Activated naive CD8-positive, alpha-beta T cell treated with anti-CD3 and anti-CD28 coated beads, Interleukin-2, amount 10 ng/mL, durations not matched to agents 7 days and 5 days (primary cell): ENCODE measurements at regions not wholly inside any gene's neighbourhood (a gene's known extent, or its start where the extent isn't known, plus 50 kb on each side); places are given as distances from the start of the nearest gene placed in this dataset.
"Not testable (repeated sequence)": the region's sequence is repeated elsewhere in the genome, so short reads cannot be mapped to it uniquely, and the experiment has no call there.

Experiments used
- ATAC-seq: fragments of 150-1000 bp; cut with Tn5 transposase; one replicate; pipeline ENCODE4 v1.10.0; 2021; ENCODE audit warnings: low read depth, moderate library complexity
- POLR2A ChIA-PET: fragments of 350-600 bp; sonication (Branson Sonifier 250); formaldehyde crosslinking; loops from one replicate; lab custom pipeline; 2021; ENCODE audit warnings: antibody characterized with exemption; lab: Charles Lee
- DNase-seq: peaks from one replicate; pipeline ENCODE4 v3.0.0; 2021
- H3K27ac Mint-ChIP-seq: one replicate; pipeline ENCODE4 v1.8.0; 2022; ENCODE audit warnings: mild to moderate bottlenecking, mixed read lengths
- H3K27me3 Mint-ChIP-seq: one replicate; pipeline ENCODE4 v1.8.0; 2022; ENCODE audit warnings: mild to moderate bottlenecking, moderate library complexity, mixed read lengths
- H3K36me3 Mint-ChIP-seq: one replicate; pipeline ENCODE4 v1.8.0; 2021; ENCODE audit warnings: mild to moderate bottlenecking, mixed read lengths
- H3K4me1 Mint-ChIP-seq: one replicate; pipeline ENCODE4 v1.8.0; 2021; ENCODE audit warnings: mixed read lengths
- H3K4me3 Mint-ChIP-seq: one replicate; pipeline ENCODE4 v1.8.0; 2022; ENCODE audit warnings: mild to moderate bottlenecking, moderate library complexity, mixed read lengths
- H3K9me3 Mint-ChIP-seq: one replicate; pipeline ENCODE4 v1.8.0; 2021; ENCODE audit warnings: mixed read lengths

DNA sequence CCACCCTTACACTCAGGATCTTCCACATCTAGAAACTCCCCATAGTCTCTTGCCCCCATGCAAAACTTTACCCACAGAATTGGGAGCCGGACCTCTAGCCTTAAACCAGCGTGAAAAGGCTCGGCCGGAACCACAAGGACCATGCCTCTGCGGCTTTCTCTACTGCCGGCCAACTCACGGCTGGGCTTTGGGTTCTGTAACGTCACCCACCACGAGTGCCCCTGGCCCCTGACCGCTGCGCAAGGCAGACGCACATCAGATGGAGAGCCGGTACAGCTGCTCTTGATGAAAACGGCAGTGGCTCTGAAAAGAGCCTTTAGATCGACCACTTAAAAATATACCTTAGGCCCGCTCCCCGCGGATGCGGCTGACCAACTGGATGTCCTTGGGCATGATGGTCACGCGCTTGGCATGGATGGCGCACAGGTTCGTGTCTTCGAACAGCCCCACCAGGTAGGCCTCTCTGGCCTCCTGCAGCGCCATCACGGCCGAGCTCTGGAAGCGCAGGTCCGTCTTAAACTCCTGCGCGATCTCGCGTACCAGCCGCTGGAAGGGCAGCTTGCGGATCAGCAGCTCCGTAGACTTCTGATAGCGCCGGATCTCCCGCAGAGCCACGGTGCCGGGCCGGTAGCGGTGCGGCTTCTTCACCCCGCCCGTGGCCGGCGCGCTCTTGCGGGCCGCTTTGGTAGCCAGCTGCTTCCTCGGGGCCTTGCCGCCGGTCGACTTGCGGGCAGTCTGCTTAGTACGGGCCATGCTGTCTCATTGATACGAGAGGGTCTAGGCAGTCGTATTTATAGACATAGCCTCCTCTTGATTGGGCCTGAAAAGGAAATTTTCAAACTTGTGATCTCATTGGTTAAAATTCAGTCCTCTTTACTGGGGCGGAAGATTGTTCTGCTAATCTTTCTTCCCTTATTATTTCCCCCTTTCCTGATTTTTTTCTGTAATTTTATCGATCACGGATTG, 66.3 kb downstream of the FAM72C start:
- H3K36me3 Mint-ChIP-seq, H3K9me3 Mint-ChIP-seq, POLR2A ChIA-PET, H3K4me1 Mint-ChIP-seq, H3K27me3 Mint-ChIP-seq: not testable (repeated sequence)
- DNase-seq = peak; percentile 45
- H3K27ac Mint-ChIP-seq = peak overlapping the region; percentile 42
- ATAC-seq = peak; percentile 37
- peak overlapping the region; percentile 68 for H3K4me3 Mint-ChIP-seq

DNA sequence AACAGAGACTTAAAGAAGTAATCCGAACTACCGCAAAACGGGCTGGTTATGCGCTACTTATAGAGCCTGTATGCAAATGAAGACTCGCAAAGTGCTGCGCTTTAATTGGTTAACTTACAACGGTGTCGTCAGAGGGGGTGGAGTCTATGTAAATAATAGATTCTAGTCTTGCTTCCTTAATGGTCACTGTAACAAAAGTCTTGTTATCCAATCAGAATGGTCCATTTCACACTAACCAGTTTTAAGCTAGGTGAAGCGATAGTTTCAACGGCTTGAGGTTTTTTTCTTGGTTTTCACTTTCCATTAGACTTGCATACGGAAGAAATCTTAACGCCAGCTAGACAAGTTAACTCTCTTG, 67.2 kb downstream of the FAM72C start:
- DNase-seq, H3K27me3 Mint-ChIP-seq, H3K9me3 Mint-ChIP-seq, H3K27ac Mint-ChIP-seq, H3K36me3 Mint-ChIP-seq, H3K4me1 Mint-ChIP-seq, H3K4me3 Mint-ChIP-seq, POLR2A ChIA-PET: not testable (repeated sequence)
- peak; percentile 57 for ATAC-seq

DNA sequence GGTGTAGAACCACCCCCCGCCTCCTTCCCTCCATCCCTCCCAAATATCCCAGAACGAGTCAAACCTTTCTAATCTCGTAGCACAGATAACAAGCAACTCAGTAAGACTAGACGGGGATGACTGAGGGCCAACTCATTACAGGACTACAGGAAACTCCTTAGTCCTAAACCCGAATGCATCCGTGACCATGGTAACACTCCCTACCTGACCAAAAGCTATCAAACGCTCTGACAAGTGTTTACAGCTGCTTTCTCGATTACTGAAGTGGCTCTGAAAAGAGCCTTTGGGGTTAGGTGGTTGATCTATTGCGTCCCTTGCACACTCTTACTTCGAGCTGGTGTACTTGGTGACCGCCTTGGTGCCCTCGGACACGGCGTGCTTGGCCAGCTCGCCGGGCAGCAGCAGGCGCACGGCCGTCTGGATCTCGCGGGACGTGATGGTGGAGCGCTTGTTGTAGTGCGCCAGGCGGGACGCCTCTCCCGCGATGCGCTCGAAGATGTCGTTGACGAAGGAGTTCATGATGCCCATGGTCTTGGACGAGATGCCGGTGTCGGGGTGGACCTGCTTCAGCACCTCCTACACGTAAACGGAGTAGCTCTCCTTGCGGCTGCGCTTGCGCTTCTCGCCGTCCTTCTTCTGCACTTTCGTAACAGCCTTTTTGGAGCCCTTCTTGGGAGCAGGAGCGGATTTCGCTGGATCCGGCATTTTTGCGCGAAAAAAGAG, 67.7 kb downstream of the FAM72C start:
- H3K4me3 Mint-ChIP-seq, H3K4me1 Mint-ChIP-seq, POLR2A ChIA-PET, H3K36me3 Mint-ChIP-seq, H3K9me3 Mint-ChIP-seq, H3K27ac Mint-ChIP-seq, H3K27me3 Mint-ChIP-seq: not testable (repeated sequence)
- DNase-seq (peak; percentile 26), ATAC-seq (peak; percentile 55)

DNA sequence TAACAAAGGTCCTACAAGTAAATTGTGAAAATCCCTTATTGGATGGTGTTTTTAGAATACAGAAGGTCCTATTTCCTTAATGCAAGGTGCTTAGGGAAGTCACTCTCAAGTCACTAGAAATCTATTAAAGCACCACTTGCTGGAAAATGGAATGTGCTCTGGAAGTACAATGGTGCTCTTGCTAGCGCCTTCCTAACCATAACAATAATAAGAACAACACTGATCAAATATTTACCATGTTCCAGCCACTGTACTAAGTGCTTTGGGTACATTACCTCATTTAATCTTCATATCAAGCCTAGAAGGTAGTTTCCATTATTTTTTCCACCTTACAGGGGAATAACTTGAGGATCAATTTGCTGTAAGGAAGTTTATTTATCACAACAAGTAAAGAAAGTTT, 75.4 kb downstream of the FAM72C start:
- H3K4me1 Mint-ChIP-seq, H3K27me3 Mint-ChIP-seq, POLR2A ChIA-PET, DNase-seq, H3K27ac Mint-ChIP-seq, ATAC-seq, H3K4me3 Mint-ChIP-seq, H3K9me3 Mint-ChIP-seq, H3K36me3 Mint-ChIP-seq: not testable (repeated sequence)

DNA sequence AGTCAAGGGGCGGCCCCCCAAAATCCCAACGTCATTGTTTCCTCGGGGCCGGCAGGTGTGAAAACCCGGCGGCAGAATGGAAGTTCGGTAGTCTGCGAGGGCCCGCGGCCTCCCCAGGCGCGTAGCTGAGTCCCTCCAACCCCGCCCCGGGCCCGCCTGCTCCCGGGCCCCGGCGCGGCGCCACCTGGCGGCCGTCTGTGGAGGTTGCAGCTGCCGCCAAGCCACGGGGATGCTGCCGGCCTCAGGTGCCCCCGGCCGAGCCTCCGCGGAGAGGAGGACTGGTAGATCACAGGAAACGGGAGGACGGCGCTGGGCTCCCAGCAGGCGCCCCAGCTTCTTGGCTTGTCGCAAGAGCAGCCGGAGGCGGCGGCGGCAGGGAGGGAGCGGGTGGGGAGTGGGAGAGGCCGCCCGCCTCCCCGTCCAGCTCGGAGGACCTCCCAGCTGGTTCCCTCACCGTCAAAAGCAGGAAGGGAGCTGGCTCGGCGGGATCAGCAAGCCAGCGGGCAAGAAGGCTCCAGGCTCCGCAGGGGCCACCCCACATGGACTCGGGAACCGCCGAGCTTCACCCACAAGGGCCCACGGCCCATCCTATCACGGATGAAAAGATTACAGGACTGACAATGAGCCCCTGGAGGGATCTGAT, 86.7 kb downstream of the FAM72C start:
- H3K9me3 Mint-ChIP-seq, H3K36me3 Mint-ChIP-seq, H3K27ac Mint-ChIP-seq, H3K27me3 Mint-ChIP-seq, POLR2A ChIA-PET, H3K4me1 Mint-ChIP-seq, H3K4me3 Mint-ChIP-seq: not testable (repeated sequence)
- ATAC-seq = peak; percentile 92
- peak; percentile 73 for DNase-seq

DNA sequence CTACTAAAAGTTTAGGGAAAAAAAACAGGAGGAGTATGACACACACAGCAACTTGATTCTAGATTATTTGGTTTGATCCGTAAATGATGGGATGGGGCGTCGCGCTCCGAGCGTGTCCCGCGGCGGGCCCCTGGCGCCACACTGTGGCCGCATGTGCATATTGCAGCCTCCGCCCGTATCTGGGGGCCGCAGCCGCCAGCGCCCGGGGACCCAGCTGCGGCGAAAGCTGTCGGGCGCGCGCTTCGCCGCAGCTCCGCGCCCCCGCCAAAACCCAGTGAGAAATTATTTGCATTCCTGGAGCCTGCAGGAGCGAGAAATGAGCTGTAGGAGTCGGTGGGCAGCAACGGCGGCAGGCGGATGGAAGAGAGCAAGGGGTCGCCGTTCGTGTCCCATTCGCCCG, 87.3 kb downstream of the FAM72C start:
- H3K4me3 Mint-ChIP-seq, POLR2A ChIA-PET, H3K27ac Mint-ChIP-seq, H3K27me3 Mint-ChIP-seq, H3K4me1 Mint-ChIP-seq, H3K9me3 Mint-ChIP-seq, H3K36me3 Mint-ChIP-seq: not testable (repeated sequence)
- ATAC-seq = peak; percentile 65
- peak; percentile 37 for DNase-seq

DNA sequence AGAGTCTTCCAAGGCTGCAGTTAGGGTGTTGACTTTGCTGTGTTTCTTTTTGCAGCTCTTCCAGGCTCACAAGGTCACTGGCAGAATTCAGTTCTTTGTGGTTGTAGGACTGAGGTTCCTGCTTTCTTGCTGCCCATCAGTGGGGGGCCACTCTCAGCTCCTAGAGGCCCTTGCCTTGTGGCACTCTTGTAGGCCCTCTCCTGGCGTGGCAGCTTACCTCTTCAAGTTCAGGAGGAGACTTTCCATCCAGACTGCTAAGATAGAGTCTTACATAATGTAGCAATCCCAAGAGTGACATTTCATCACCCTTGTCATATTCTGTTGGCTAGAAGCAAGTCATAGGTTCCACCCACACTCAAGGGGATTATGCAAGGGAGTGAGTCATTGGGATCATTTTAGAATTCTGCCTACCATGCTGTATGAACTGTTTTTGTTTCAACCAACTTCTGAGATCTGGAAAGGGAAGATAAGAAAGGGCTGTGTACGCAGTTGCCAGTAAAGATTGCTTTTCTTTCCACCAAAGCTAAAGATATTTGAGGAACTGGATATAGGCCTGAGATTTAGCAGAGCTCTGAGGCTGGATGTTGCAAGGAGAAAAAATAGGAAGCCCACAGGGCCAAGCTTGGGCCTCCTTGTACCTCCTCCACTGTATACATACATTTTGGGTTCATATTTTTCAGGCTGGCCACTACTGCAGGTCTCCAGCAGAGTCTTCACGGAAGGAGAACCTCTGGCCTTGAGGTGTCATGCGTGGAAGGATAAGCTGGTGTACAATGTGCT, 91.8 kb downstream of the FAM72C start:
- H3K9me3 Mint-ChIP-seq, H3K4me1 Mint-ChIP-seq, ATAC-seq, H3K27me3 Mint-ChIP-seq, H3K36me3 Mint-ChIP-seq, H3K4me3 Mint-ChIP-seq, POLR2A ChIA-PET, DNase-seq, H3K27ac Mint-ChIP-seq: not testable (repeated sequence)

DNA sequence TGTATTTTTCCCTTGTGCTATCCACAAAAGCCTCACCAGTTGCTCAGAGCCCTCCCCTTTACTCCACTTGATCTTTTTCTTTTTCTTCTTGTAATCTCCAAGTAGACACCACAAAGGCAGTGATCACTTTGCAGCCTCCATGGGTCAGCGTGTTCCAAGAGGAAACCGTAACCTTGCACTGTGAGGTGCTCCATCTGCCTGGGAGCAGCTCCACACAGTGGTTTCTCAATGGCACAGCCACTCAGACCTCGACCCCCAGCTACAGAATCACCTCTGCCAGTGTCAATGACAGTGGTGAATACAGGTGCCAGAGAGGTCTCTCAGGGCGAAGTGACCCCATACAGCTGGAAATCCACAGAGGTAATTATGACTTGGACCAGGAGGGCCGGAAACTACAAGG, 95.8 kb downstream of the FAM72C start:
- DNase-seq, H3K4me1 Mint-ChIP-seq, H3K36me3 Mint-ChIP-seq, ATAC-seq, POLR2A ChIA-PET, H3K9me3 Mint-ChIP-seq, H3K27ac Mint-ChIP-seq, H3K27me3 Mint-ChIP-seq, H3K4me3 Mint-ChIP-seq: not testable (repeated sequence)

DNA sequence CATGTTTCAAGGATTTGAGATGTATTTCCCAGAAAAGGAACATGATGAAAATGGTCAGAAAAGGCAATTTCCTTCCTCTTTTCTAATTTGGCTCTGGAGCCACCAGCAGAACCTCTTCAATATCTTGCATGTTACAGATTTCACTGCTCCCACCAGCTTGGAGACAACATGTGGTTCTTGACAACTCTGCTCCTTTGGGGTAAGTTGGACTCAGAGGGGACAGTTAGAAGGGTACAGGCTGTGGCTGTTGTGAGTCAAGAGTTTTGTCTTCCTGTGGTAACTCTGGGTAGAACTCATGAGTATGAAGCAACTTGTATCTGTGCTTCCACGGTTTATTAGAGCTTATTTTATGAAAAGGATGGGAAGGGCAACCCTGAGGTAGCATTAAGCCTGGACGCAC, 97.2 kb downstream of the FAM72C start:
- POLR2A ChIA-PET, H3K36me3 Mint-ChIP-seq, H3K9me3 Mint-ChIP-seq, H3K27me3 Mint-ChIP-seq, H3K27ac Mint-ChIP-seq, DNase-seq, H3K4me3 Mint-ChIP-seq, H3K4me1 Mint-ChIP-seq: not testable (repeated sequence)
- peak; percentile 68 for ATAC-seq

DNA sequence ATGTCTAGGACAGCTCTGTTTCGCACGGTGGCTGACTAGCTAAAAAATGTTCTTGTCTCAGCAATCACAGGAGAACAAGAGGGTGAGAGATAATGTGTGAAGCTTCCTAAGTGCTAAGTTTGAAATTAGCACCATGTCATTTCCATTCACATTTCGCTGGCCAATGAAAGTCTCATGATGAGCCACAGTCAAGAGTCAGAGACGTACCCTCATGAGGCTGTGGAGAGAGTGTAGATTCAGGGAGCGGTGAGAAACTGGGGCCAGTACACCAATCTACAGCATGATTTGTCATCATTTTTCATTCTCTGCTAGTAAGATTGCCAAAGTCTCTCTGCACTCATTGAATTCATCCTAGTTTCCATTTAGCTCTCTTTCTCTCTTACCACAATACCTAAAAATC, 98.1 kb downstream of the FAM72C start:
- DNase-seq, H3K27me3 Mint-ChIP-seq, H3K36me3 Mint-ChIP-seq, H3K27ac Mint-ChIP-seq, H3K4me3 Mint-ChIP-seq, POLR2A ChIA-PET, H3K4me1 Mint-ChIP-seq, H3K9me3 Mint-ChIP-seq, ATAC-seq: not testable (repeated sequence)

DNA sequence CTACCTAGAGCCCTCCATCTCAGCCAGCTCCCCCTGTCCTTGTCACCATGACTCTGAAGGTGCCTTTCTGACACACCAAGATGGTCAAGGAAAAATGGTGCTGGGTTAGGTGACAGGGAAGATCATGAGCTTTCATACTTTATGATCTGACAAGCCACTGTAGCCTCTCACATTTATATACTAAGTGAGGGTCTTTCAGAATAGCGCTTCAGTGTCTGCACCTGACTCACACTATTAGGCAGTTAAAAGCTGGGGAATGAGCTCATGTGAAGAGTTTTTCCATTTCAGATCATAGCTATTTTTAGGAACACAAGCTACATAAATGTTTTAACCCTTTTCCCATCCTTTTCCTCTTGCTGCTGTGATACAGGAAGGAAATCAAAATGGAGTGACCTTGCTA, 101.4 kb downstream of the FAM72C start:
- H3K27ac Mint-ChIP-seq, POLR2A ChIA-PET, H3K36me3 Mint-ChIP-seq, H3K4me1 Mint-ChIP-seq, ATAC-seq, H3K4me3 Mint-ChIP-seq, H3K9me3 Mint-ChIP-seq, H3K27me3 Mint-ChIP-seq, DNase-seq: not testable (repeated sequence)

DNA sequence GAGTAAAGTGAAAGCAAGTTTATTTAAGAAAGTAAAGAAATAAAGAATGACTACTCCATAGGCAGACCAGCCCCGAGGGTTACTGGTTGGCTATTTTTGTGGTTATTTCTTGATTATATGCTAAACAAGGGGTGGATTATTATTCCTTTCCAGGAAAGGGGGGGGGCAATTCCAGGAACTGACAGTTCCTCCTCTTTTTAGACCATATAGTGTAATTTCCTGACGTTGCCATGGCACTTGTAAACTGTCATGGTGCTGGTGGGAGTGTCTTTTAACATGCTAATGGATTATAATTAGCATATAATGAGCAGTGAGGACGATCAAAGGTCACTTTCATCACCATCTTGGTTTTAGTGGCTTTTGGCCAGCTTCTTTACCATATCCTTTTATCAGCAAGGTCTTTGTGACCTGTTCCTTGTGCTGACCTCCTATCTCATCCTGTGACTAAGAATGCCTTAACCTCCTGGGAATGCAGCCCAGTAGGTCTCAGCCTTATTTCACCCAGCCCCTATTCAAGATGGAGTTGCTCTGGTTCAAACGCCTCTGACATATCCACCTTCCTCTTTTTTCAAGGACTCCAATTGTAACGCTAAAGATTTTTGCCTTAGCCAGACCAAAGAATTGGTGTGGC, 104.1 kb downstream of the FAM72C start:
- H3K4me3 Mint-ChIP-seq, H3K9me3 Mint-ChIP-seq, DNase-seq, H3K27ac Mint-ChIP-seq, H3K27me3 Mint-ChIP-seq, POLR2A ChIA-PET, ATAC-seq, H3K36me3 Mint-ChIP-seq, H3K4me1 Mint-ChIP-seq: not testable (repeated sequence)
